Activated CD4-positive, alpha-beta T cell treated with anti-CD3 and anti-CD28 coated beads, Interleukin-2, Interleukin-4, amounts not matched to agents 100 ng/mL and 50 ng/mL, durations not matched to agents 16 hours and 8 hours (primary cell): ENCODE measurements at regions not wholly inside any gene's neighbourhood (a gene's known extent, or its start where the extent isn't known, plus 50 kb on each side); places are given as distances from the start of the nearest gene placed in this dataset.
A peak's percentile ranks its signal among the peaks of the same experiment; 100 is the strongest.
"Not testable (repeated sequence)": the region's sequence is repeated elsewhere in the genome, so short reads cannot be mapped to it uniquely, and the experiment has no call there.

Experiments
- DNase-seq: peaks from one replicate; pipeline ENCODE4 v3.0.0-alpha.2; 2020; ENCODE audit warnings: low spot score

DNA sequence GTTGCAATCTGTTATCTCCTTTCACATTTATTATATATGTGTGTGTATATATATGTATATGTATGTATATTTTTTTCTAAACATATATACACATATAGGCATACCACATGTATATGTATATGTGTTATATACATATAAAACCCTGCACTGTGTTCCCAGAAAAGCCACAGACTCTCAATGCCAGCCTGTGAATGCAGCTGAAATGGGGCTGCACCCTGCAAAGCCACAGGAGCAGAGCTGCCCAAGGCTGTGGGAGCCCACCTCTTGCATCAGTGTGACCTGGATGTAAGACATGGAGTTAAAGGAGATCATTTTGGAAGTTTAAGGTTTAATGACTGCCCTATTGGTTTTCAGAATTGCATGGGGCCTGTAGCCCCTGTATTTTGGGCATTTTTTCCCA lies 762.3 kb upstream of the ARPP21 start:
- no peak for DNase-seq

DNA sequence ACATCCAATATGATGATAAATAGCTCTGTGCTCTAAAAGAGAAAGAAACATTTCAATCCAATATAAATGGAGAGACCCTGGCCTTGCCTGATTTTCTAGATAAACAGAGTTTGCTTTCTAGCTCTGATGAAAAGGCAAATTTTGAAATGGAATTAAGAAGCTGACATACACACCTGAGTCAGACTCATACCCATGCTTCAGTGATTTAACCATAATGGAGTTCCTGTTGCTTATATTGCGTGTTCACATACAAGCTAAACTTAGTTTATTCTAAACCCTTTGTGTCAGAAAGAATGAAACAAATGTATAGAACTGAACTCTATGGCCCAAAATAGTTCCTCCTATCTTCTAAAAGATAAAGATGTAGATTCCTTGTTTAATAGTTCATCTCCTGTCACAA lies 760.8 kb upstream of the ARPP21 start:
- DNase-seq: no peak

DNA sequence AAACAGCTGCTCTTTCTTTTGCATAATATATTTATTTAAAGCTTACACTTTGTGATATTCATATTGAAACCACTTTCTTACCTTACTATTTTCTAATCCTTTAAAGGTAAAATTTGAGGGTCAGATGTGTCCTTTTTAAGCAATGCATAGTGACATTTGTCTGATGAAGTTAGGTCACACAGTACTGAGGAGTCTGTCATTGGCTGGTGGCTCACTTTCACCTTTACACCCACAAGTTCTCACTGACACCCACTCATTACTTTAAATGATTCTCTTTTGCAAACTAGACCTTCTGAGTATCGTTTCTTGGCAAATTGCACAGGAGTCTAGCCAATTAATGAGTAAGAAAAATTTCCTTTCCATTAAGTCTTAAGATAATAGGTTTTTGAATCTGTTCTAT lies 758.3 kb upstream of the ARPP21 start:
- DNase-seq: no peak

DNA sequence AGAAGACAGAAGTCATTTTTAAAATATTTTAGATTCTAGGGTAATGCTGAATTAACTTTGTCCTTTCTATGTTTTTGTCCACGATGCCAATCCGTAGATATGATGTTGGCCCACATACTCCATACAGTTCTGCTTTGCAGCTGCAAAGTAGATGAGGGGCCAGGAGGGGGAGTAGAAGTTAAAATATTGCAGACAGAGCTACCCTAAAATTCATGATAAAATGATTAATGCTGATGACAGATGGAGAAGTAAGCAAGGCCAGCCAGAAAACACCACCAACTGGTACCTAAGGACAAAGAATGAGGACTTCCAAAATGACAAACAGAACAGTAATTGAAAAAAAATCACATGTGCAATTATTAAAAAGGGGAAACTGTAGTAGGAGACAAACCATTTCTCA lies 756.6 kb upstream of the ARPP21 start:
- no peak for DNase-seq

GRCh38 chr3:34884007-34884406 lies 755.3 kb upstream of the ARPP21 start:
- DNase-seq: no peak

GRCh38 chr3:34886443-34886842 lies 752.9 kb upstream of the ARPP21 start:
- no peak for DNase-seq

GRCh38 chr3:34889641-34890040 lies 749.7 kb upstream of the ARPP21 start:
- no peak for DNase-seq

DNA sequence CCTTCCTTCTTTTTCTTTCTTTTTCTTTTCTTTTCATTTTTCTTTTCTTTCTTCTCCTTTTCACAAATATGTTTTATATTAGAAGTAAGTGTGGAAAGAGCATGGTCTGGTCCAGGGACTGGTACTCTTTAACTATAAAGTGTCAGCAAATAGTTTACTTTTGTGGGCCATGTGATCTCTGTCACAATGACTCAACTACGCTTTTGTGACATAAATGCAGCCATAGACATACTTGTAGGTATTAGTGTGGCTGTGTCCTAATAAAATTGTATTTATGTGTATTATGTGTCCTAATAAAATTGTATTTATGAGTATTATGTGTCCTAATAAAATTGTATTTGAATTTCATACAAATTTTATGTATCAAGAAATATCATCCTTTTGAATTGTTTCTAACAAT lies 749.1 kb upstream of the ARPP21 start:
- DNase-seq: no peak

DNA sequence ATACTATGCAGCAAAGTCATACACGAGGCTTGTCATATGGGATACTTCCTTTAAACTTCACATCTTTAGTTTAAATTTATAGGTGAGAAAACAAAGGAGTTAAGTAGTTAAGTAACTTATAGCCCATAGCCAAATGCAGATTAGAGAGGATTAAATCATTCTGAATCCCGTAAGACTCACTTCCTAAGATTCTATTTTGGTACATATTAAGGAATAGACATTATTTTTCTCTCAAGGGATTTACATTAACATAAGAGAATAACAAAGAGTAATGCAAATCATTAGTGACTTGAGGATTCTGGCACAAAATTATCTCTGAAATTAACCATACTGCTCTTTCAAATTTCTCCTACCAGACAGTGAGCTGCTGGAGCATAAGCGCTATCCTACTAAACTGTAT lies 747.4 kb upstream of the ARPP21 start:
- no peak for DNase-seq

GRCh38 chr3:34895841-34896240 lies 743.5 kb upstream of the ARPP21 start:
- DNase-seq: no peak

- not testable (repeated sequence) for DNase-seq
Measured at GRCh38 chr3:34909679-34910078, 729.6 kb upstream of the ARPP21 start.

DNA sequence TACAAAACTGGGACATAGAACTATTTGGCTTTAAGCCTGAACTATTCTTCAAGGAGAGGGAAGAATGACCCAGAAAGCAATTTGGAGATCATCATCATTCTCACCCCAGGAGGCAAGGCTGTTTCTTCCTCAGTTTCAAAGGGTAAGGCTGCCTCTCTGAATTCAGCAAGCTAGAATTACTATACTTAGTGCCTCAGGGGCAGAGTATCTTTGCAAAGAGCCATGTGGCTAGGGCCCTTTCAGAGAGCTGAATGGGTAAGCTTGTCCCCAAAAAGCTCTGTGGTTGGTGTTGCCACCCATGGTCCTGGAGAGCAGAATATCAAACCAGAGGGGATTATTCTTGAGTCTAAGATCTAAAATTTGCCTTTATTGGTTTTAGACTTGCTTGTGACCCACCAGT lies 720.3 kb upstream of the ARPP21 start:
- DNase-seq: no peak

DNA sequence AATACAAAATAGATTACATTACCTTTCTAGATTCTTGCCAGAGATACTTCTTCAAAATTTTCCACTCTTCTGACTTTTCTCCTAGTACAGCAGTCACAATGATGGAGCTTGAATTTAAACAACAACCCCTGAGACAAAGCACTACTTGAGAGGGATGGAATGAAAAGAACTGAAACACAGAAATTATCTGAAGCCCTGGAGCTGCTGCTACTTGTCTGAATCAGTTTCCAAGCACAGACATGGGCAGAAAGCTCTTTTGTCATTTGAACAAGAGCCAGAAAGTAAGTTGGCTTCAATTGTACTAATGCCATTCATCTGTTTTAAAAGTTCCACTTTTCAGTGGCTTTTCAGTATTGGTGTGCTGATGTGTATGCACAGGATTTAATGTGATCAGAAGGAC lies 718.5 kb upstream of the ARPP21 start:
- DNase-seq: no peak

- no peak for DNase-seq
Measured at GRCh38 chr3:34924961-34925360, 714.4 kb upstream of the ARPP21 start.

DNA sequence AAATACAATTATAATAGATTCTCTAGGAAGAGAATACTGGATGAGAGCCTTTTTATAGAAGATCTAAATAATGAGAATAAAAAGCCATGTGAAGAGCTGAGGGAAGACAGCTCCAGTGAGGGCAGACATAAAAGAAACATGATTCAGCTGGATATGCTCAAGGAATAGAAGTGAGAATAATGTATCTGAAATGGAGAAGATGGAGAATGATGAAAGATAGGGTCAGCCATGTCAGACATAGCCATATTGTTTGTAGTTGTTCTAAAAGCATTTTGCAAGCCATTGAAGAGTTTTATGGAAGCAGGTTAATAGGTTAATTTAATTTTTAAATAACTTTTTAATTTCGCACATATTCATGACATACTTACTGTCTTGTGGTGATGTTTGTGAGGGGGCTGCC lies 713.5 kb upstream of the ARPP21 start:
- DNase-seq: no peak

DNA sequence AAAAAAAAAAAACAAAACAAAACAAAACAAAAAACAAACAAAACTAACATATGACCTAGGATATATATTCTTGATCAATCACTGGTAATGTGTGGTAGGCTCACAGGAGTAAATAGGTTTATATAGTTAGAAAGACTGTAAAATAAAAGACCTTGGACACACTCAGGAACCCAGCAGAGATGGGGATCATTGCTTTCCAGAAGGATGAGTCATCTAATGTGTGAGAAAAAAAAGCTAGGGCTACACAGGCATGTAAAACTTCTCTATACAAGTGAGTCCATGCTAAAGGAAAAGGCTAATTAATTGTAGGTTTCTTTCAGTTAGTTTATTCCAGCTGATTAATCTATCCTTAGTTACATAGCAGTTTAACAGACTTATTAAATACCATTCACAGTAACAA lies 710.3 kb upstream of the ARPP21 start:
- no peak for DNase-seq

DNA sequence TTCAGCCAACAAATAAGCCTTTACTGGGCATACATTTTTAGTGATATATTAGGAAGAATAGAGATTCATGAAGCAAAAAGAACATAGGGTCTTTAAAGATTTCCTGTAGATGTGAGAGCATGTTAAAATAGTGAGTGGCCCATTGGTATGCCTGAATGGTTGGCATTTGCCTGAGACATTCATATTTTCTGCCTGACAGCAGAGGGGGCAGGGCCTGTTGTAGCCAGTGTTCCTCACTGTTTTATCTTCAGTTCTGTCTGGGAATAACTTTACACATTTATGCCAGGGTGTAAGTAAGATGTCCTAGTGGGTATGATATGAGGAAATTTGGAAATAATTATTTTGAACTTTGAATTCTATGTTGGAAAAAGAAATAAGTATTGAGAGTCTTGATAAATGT lies 704.7 kb upstream of the ARPP21 start:
- no peak for DNase-seq

DNA sequence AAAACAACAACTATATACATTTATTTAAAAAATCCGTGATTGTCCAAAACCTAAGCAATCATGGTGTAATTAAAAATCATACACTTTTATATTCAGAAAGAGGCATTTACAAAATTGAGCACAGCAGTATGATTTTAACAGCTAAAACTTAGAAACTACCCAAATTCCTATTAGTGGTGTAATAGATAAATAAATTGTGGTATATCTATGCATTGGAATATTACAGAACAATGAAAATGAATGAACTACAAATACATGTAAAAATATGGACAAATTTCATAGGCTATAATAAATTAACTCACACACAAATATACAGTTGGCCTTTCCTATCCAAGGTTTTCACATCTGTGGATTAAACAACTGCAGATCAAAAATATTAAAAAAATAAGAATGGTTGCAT lies 700.5 kb upstream of the ARPP21 start:
- DNase-seq: no peak

GRCh38 chr3:34942256-34942655 lies 697.1 kb upstream of the ARPP21 start:
- no peak for DNase-seq

DNA sequence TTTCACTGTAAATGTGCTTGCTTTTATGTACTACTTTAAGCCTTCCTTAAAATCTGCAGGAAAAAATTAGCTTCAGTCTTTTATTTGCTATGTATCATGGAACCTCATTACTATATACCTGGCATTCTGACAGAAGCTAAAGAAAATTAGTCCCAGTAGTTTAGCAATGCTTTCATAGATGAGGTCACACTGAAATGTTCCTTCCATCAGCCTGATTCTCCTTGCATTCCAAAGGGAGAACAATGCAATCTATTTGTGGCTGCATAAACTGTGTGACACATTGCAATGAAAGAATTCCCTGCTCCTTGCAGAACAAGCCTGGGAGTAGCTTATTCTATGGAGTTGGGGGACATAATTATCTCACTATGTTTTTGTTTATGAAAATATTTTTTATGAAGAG lies 691.5 kb upstream of the ARPP21 start:
- DNase-seq: no peak

DNA sequence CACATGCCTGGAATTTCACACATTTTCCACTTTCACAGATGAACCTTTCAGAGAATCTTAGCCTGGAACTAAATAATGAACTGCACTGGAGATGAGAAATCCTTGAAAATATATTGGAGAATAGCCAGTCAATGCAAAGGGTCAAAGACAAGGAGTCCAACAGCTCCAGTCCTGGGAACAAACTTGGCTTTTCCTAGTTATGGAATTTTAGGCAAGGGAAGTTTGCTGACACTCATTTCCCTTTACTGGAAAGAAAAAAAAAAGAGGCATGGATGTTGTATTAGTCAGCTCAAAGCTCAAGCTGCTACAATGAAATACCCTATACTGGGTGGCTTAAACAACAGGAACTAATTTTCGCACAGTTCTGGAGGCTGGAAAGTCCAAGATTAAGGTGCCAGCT lies 690.8 kb upstream of the ARPP21 start:
- no peak for DNase-seq

DNA sequence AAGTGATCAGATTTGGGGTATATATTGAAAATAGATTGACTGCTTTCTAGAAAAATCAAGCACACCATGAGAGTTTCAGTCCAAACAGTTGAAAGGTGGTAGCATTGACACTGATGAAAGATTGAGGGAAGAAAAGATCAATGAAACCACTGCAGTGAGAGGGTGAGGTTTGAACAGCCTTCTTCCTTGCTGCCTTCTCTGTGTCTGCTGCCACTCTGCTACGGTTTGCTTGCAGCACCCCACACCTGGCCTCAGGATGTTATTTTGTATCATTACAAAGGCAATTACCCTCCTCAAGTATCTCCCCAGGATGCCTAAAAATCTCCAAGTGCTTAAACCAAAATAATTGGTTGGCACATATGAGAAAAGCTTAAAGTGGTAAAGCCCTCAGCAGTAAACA lies 683.6 kb upstream of the ARPP21 start:
- no peak for DNase-seq

DNA sequence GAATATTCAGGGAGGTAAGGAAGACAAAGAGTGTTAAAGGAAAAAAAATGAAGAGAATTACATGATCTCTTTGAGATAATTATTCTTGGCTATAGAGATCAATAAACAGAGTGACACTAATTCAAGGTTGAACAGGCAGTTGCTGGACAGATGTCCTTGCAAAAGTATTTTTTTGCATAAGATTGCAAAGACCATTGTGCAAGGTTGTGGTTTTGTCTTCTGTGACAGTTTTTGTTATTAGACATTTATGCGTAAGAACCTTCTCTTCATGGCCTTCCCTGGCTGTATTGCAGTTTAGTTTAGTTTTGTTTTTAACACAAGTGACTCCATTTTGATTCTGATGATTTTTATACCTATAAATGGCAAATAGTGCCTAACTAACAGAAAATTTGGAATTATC lies 682.8 kb upstream of the ARPP21 start:
- no peak for DNase-seq

DNA sequence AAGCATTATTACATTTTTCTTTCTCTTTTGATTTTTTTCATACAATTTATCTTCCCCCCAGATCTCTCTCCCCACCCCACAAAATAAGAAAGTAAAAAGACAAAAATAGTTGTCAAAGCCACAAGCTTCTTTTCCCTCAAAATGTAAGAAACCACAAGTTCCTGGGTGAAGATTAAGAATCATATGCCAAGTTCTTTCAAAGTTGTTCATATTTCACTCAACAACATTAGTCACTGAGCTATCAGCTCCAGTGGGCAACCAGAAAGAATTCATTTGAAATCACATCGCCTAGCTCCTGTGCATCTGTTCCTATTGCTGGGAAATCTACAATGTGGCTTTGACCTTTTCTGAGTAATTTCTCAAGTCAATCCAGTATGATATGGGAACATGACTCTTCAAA lies 681.6 kb upstream of the ARPP21 start:
- peak; percentile 6 for DNase-seq

GRCh38 chr3:34969513-34969912 lies 669.8 kb upstream of the ARPP21 start:
- DNase-seq: no peak
